K562 (cell line): ENCODE measurements at regions not wholly inside any gene's neighbourhood (a gene's known extent, or its start where the extent isn't known, plus 50 kb on each side); places are given as distances from the start of the nearest gene placed in this dataset.

Experiments used
- ATAC-seq: fragments of 200-7000 bp; cut with Tn5 transposase; 3 replicates; pipeline ENCODE4 v1.9.1; 2020; ENCODE audit warnings: moderate library complexity
- BruUV-seq: library from RNA; stranded (reverse); fragments of 400-500 nt; replicated peaks from 2 replicates; lab custom pipeline; 2021; lab: Mats Ljungman, UMichigan
- CTCF ChIA-PET: fragments of 300-600 bp; formaldehyde crosslinking; extraction: SDS; loops from one replicate; lab custom pipeline; 2021; ENCODE audit warnings: low intra/inter-chr PET ratio; lab: Yijun Ruan, JAX
- POLR2A ChIA-PET: fragments of 300-600, 350-650 bp; sonication (Branson Sonifier 250); formaldehyde crosslinking; extraction: SDS; loops from one replicate; lab custom pipeline; 2021; ENCODE audit warnings: antibody characterized with exemption, inconsistent platforms; lab: Yijun Ruan, JAX
- DNase-seq, 4 experiments: peaks; one replicate each; pipeline versions ENCODE4 v3.0.0 to v3.0.0-alpha.2; 2011 to 2018; ENCODE audit warnings: low spot score in 3 of 4, mixed read lengths in 3 of 4; ENCODE audit errors: extremely low read depth in 1 of 4
- FAIRE-seq: peaks from 2 replicates; lab custom pipeline; 2011; peaks lifted over from hg19 to GRCh38; lab: Jason Lieb, UNC
- H2AFZ ChIP-seq: 2 replicates; pipeline ENCODE4 v1.6.0; 2011; ENCODE audit warnings: low read depth, low read length, control low read depth, inconsistent platforms
- H3K27ac ChIP-seq: fragments of 200-600 bp; 3 replicates; pipeline ENCODE4 v1.8.0; 2011; ENCODE audit warnings: low read depth, mild to moderate bottlenecking, control low read depth, inconsistent platforms, low read length, moderate library complexity, mixed read lengths; ENCODE audit errors: extremely low read depth
- H3K27me3 ChIP-seq, 2 experiments: fragments of 300-600 bp in 1 of 2; 2 replicates in 1 of 2; 3 replicates in 1 of 2; pipeline versions ENCODE4 v1.6.0 to v1.8.0; 2011; ENCODE audit warnings: inconsistent platforms in 2 of 2, low read length in 2 of 2, mild to moderate bottlenecking in 1 of 2, mixed read lengths in 1 of 2, moderate library complexity in 1 of 2; ENCODE audit not compliant: control insufficient read depth in 2 of 2, insufficient read depth in 2 of 2
- H3K36me3 ChIP-seq: fragments of 300-600 bp; 3 replicates; pipeline ENCODE4 v1.8.0; 2011; ENCODE audit warnings: mild to moderate bottlenecking, low read length, inconsistent platforms; ENCODE audit not compliant: control insufficient read depth, insufficient read depth
- H3K4me1 ChIP-seq, 2 experiments: fragments of 200-600 bp in 1 of 2; replicated peaks in 1 of 2; 2 replicates in 1 of 2; 3 replicates in 1 of 2; pipeline versions ENCODE4 v1.5.1 to v1.8.0; 2011; ENCODE audit warnings: inconsistent platforms in 2 of 2, low read length in 2 of 2, mild to moderate bottlenecking in 1 of 2, mixed read lengths in 1 of 2, moderate library complexity in 1 of 2; ENCODE audit not compliant: control insufficient read depth in 2 of 2, insufficient read depth in 2 of 2
- H3K4me2 ChIP-seq: 2 replicates; pipeline ENCODE4 v1.6.1; 2011; ENCODE audit warnings: low read length, control low read depth, inconsistent platforms, mixed read lengths; ENCODE audit not compliant: insufficient read depth
- H3K4me3 ChIP-seq: fragments of 200-600 bp; sonication (generic), shearing (Covaris generic); 2 replicates; pipeline ENCODE4 v1.5.1; 2016; ENCODE audit warnings: control low read depth, inconsistent platforms
- H3K79me2 ChIP-seq: fragments of 200-600 bp; 3 replicates; pipeline ENCODE4 v1.8.0; 2011; ENCODE audit warnings: low read length, inconsistent platforms; ENCODE audit not compliant: control insufficient read depth, insufficient read depth
- H3K9ac ChIP-seq, 2 experiments: 2 replicates each; pipeline versions ENCODE4 v1.6.0 to v1.6.1; 2011; ENCODE audit warnings: low read depth in 2 of 2, low read length in 2 of 2, control low read depth in 1 of 2, inconsistent platforms in 1 of 2, mild to moderate bottlenecking in 1 of 2, mixed read lengths in 1 of 2; ENCODE audit not compliant: insufficient read depth in 1 of 2
- H3K9me1 ChIP-seq: one replicate; pipeline ENCODE4 v1.6.0; 2011; ENCODE audit warnings: inconsistent platforms, mild to moderate bottlenecking, low read length, moderate library complexity; ENCODE audit not compliant: control insufficient read depth, insufficient read depth
- H3K9me3 ChIP-seq: replicated peaks from 2 replicates; pipeline ENCODE4 v1.5.1; 2011; ENCODE audit warnings: low read depth, low read length, inconsistent platforms; ENCODE audit not compliant: control insufficient read depth, insufficient read depth
- H4K20me1 ChIP-seq: replicated peaks from 2 replicates; pipeline ENCODE4 v1.6.1; 2011; ENCODE audit warnings: low read length, inconsistent platforms, mixed read lengths; ENCODE audit not compliant: control insufficient read depth, insufficient read depth
- BRF1 ChIP-seq: IDR thresholded peaks from 3 replicates; pipeline ENCODE4 v1.6.1; 2011; ENCODE audit warnings: borderline replicate concordance, mild to moderate bottlenecking; ENCODE audit not compliant: insufficient read length; ENCODE audit errors: extremely low read depth
- CEBPB ChIP-seq: fragments of 450-650 bp; IDR thresholded peaks from 2 replicates; pipeline ENCODE4 v1.6.1; 2016; ENCODE audit warnings: missing genetic modification characterization, missing compliant biosample characterization
- DPF2 ChIP-seq: fragments of 450-650 bp; IDR thresholded peaks from 2 replicates; pipeline ENCODE4 v1.6.1; 2016
- ETV6 ChIP-seq, 3 experiments: fragments of 150-350 bp in 1 of 3; sonication (generic) in 1 of 3; formaldehyde crosslinking in 1 of 3; IDR thresholded peaks; 2 replicates each; pipeline versions ENCODE4 v1.6.1 to v1.8.0; 2014 to 2022; ENCODE audit warnings: borderline replicate concordance in 2 of 3, low read depth in 2 of 3, antibody characterized with exemption in 1 of 3, low read length in 1 of 3, mild to moderate bottlenecking in 1 of 3, missing genetic modification reagents in 1 of 3
- FOXP4 ChIP-seq: sonication (generic); formaldehyde crosslinking; IDR thresholded peaks from 2 replicates; pipeline ENCODE4 v1.8.0; 2022; ENCODE audit warnings: mild to moderate bottlenecking, missing genetic modification reagents, borderline replicate concordance
- HDAC1 ChIP-seq, 2 experiments: fragments of 450-650 bp; IDR thresholded peaks; 2 replicates each; pipeline ENCODE4 v1.6.1; 2016 to 2017; ENCODE audit warnings: inconsistent platforms in 1 of 2, mild to moderate bottlenecking in 1 of 2, moderate library complexity in 1 of 2
- KLF1 ChIP-seq: fragments of 450-650 bp; IDR thresholded peaks from 2 replicates; pipeline ENCODE4 v1.6.1; 2016; ENCODE audit warnings: missing genetic modification characterization, missing compliant biosample characterization
- MEF2A ChIP-seq: IDR thresholded peaks from 2 replicates; pipeline ENCODE4 v1.6.1; 2011; ENCODE audit warnings: low read depth, mild to moderate bottlenecking, low read length, moderate library complexity; ENCODE audit not compliant: control insufficient read depth
- NCOA1 ChIP-seq: fragments of 450-650 bp; IDR thresholded peaks from 2 replicates; pipeline ENCODE4 v1.6.1; 2016; ENCODE audit warnings: low read depth
- NRF1 ChIP-seq, 2 experiments: fragments of 450-650 bp; IDR thresholded peaks in 1 of 2; conservative IDR thresholded peaks in 1 of 2; 2 replicates each; pipeline ENCODE4 v1.6.1; 2014; ENCODE audit warnings: mild to moderate bottlenecking in 2 of 2
- POU5F1 ChIP-seq: fragments of 150-350 bp; IDR thresholded peaks from 2 replicates; pipeline ENCODE4 v1.6.1; 2014; ENCODE audit warnings: borderline replicate concordance, low read length, low read depth, mild to moderate bottlenecking; ENCODE audit not compliant: partially characterized antibody
- SMAD4 ChIP-seq: fragments of 250-450 bp; sonication (Bioruptor Pico); conservative IDR thresholded peaks from 2 replicates; pipeline ENCODE4 v1.8.0; 2021; ENCODE audit warnings: inconsistent platforms, mild to moderate bottlenecking, moderate library complexity
- TARDBP ChIP-seq: fragments of 450-650 bp; IDR thresholded peaks from 2 replicates; pipeline ENCODE4 v1.6.1; 2016
- ZNF408 ChIP-seq: fragments of 250-450 bp; sonication (Bioruptor Pico); IDR thresholded peaks from 2 replicates; pipeline ENCODE4 v1.4.0; 2020; ENCODE audit warnings: low read depth, mild to moderate bottlenecking, moderate library complexity
- WGBS: fragments of 100-300 bp; shearing (Covaris generic); methylation state at CpG from one replicate; pipeline ENCODE4 v1.1.6; 2016; ENCODE audit warnings: low coverage, mixed read lengths; ENCODE audit not compliant: insufficient coverage; ENCODE audit errors: missing lambda C conversion rate; 5-methylcytosine and 5-hydroxymethylcytosine counted together
- in situ Hi-C: fragments of 300-500 bp; cut with MboI; formaldehyde crosslinking; loops from 4 replicates; pipeline ENCODE4 v1.15.0; 2018; ENCODE audit warnings: inconsistent platforms, mixed read lengths
- intact Hi-C: fragments of 100-400 bp; cut with micrococcal nuclease; formaldehyde crosslinking; loops from 2 replicates; pipeline ENCODE4 v1.14.2; 2022

DNA sequence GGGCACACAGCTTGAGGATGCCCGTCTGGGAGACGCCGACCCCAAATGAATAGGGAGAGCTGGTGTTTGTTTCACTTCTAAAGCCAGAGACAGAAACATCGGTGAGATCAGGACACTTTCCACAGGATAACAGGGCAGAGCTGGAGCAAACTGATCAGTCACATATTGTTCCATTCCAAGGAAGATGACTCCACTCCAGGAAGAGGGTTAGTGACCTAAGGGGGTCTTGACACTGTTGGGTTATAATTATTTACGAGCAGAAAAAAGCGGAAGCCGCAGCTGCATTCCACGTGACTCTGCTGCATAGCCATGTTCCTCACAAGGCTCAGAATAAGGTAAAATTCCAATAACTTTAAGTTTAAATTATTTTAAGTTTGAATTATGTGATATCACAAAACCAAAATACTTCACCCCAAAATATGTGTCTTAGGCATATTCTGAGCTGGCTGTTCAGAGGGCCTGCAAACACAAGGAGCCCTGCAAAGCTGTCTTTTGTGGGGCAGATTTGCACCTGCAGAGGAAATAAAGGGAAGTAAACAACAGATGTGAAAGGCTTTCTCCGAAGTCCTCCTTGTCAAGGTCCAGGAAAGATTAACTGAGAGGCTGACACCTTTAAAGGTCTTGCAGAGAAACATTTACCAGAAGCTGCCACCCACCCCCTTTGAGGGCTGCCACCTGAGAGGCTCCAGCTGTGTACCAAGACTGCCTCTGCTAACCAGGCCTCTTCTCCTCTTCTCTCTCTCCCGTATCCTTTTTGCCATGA is 819.2 kb downstream of the UQCRFS1 start (continued):
- no peak for TF ChIP-seq FOXP4
- TF ChIP-seq POU5F1: no peak
- TF ChIP-seq SMAD4: no peak
- no peak for TF ChIP-seq DPF2
- TF ChIP-seq, all 486 proteins: peak for 2

GRCh38 chr19:28388988-28389387 is 824.0 kb downstream of the UQCRFS1 start:
- Histone ChIP-seq H3K27me3 (peaks cover 0 to 15% of the 10 kb centered on the region in 2 experiments; a peak in 3 of 5 replicates), H3K79me2 (no peaks in the 10 kb centered on the region), H4K20me1 (no peaks in the 10 kb centered on the region), H3K27ac (no peak overlapping the region), H3K9ac (no peak overlapping the region), H3K9me3 (no peaks in the 10 kb centered on the region), H3K36me3 (no peaks in the 10 kb centered on the region), H3K9me1 (no peaks in the 10 kb centered on the region), H3K4me3 (no peak overlapping the region), H3K4me2 (no peak overlapping the region), H2AFZ (no peak overlapping the region), H3K4me1 (no peaks in the 10 kb centered on the region; a peak in 1 of 5 replicates)
- CTCF ChIA-PET: no interaction called here
- no TSS peak for BruUV-seq
- DNase-seq (no peak), ATAC-seq (no peak), FAIRE-seq (no peak)
- TF ChIP-seq NRF1 (conservative IDR thresholded peaks at IDR 0.05 in 1 of 2, IDR thresholded peaks at IDR 0.05 in 1 of 2): no peak
- no peak for TF ChIP-seq TARDBP
- no peak for TF ChIP-seq MEF2A
- no peak for TF ChIP-seq KLF1 (tag)
- no peak for TF ChIP-seq ETV6 (IDR thresholded peaks at IDR 0.05; ENCODE audit: borderline replicate concordance in 1 of 2, low read depth in 2 of 2, low read length in 1 of 2)
- no peak for TF ChIP-seq ETV6 (CRISPR knock-in tag; IDR thresholded peaks at IDR 0.05; ENCODE audit: borderline replicate concordance)
- TF ChIP-seq BRF1: no peak
- TF ChIP-seq NCOA1: no peak
- TF ChIP-seq ZNF408 (CRISPR knock-in tag): no peak
- TF ChIP-seq CEBPB: no peak
- TF ChIP-seq HDAC1 (IDR thresholded peaks at IDR 0.05): no peak
- WGBS: 2% methylated on average over 3 of the region's 3 CpGs
- POLR2A ChIA-PET: no interaction called here
- in situ Hi-C loops: no loop called here
- intact Hi-C loops: no loop called here
